ENCODE measurements at regions not wholly inside any gene's neighbourhood (a gene's known extent, or its start where the extent isn't known, plus 50 kb on each side); places are given as distances from the start of the nearest gene placed in this dataset.

- TF ChIP-seq POLR2AphosphoS5 (IDR thresholded peaks at IDR 0.05; ENCODE audit: low read depth, low read length) (no peak), REST (IDR thresholded peaks at IDR 0.05; ENCODE audit: insufficient read depth in 1 of 2, low read depth in 2 of 2, low read length in 2 of 2) (no peak), SIN3A (IDR thresholded peaks at IDR 0.05; ENCODE audit: borderline replicate concordance, insufficient read depth, low read length) (no peak), TAF1 (IDR thresholded peaks at IDR 0.05; ENCODE audit: borderline replicate concordance, insufficient read depth, low read length) (no peak), FOXP2 (optimal IDR thresholded peaks at IDR 0.05; ENCODE audit: borderline replicate concordance, extremely low read depth, extremely low read length, insufficient read depth) (no peak)
Observed at GRCh38 chr18:78565240-78565639, 414.4 kb upstream of the SALL3 start.
